ENCODE measurements at regions not wholly inside any gene's neighbourhood (a gene's known extent, or its start where the extent isn't known, plus 50 kb on each side); places are given as distances from the start of the nearest gene placed in this dataset.

DNA sequence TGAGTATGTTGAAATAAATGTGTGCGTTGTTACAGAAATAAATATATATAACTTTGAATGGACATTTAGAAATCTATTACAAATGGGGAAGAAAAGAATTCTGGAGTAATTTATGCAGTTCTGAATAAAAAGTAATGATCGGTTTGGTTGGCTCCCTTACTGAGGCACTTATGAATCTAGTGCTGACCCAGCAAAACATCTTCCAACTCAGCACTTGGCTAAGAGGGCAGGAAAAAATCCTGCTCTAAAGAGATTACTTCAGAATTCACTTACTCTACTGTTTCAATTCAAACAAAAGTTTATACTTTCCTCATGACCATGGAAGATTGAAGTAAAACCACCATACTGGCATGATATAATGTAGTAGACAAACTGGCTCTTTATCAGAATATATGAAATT is 123.9 kb upstream of the RXFP1 start:
- TF ChIP-seq ZFP36 (IDR thresholded peaks at IDR 0.05; ENCODE audit: low read depth, low read length, partially characterized antibody) (no peak), CTCF (IDR thresholded peaks at IDR 0.05 in 2 of 3, conservative IDR thresholded peaks at IDR 0.05 in 1 of 3; ENCODE audit: insufficient read depth in 2 of 3, low read depth in 1 of 3, low read length in 3 of 3) (no peak), GABPB1 (CRISPR knock-in tag; IDR thresholded peaks at IDR 0.05) (no peak), EP300 (IDR thresholded peaks at IDR 0.05; ENCODE audit: low read length) (no peak)
